SK-N-DZ (cell line): ENCODE measurements at regions not wholly inside any gene's neighbourhood (a gene's known extent, or its start where the extent isn't known, plus 50 kb on each side); places are given as distances from the start of the nearest gene placed in this dataset.
A peak's percentile ranks its signal among the peaks of the same experiment; 100 is the strongest.

Source experiments
- DNase-seq: peaks from one replicate; pipeline ENCODE4 v3.0.0-alpha.2; 2015; ENCODE audit warnings: low spot score

GRCh38 chr5:107263387-107264018 lies 407.2 kb downstream of the EFNA5 start:
- no peak for DNase-seq

GRCh38 chr5:107257885-107258520 lies 412.7 kb downstream of the EFNA5 start:
- DNase-seq: no peak

- peak; percentile 96 for DNase-seq
Measured at GRCh38 chr5:107254902-107255234, 415.9 kb downstream of the EFNA5 start.

GRCh38 chr5:107254214-107254901 lies 416.4 kb downstream of the EFNA5 start:
- no peak for DNase-seq

- DNase-seq: no peak
Measured at GRCh38 chr5:107253246-107253645, 417.5 kb downstream of the EFNA5 start.

GRCh38 chr5:107251151-107251550 lies 419.6 kb downstream of the EFNA5 start:
- DNase-seq: no peak

GRCh38 chr5:107248066-107248695 lies 422.6 kb downstream of the EFNA5 start:
- no peak for DNase-seq

- no peak for DNase-seq
Measured at GRCh38 chr5:107247427-107247826, 423.3 kb downstream of the EFNA5 start.

- DNase-seq: no peak
Measured at GRCh38 chr5:107243220-107243579, 427.5 kb downstream of the EFNA5 start.

- DNase-seq: no peak
Measured at GRCh38 chr5:107242411-107243219, 428.1 kb downstream of the EFNA5 start.

- no peak for DNase-seq
Measured at GRCh38 chr5:107241841-107242240, 428.9 kb downstream of the EFNA5 start.

- no peak for DNase-seq
Measured at GRCh38 chr5:107235167-107235566, 435.6 kb downstream of the EFNA5 start.

GRCh38 chr5:107232788-107233187 lies 437.9 kb downstream of the EFNA5 start:
- no peak for DNase-seq

GRCh38 chr5:107232293-107232692 lies 438.4 kb downstream of the EFNA5 start:
- no peak for DNase-seq

GRCh38 chr5:107231191-107231590 lies 439.5 kb downstream of the EFNA5 start:
- no peak for DNase-seq

GRCh38 chr5:107230367-107230766 lies 440.4 kb downstream of the EFNA5 start:
- no peak for DNase-seq

- DNase-seq: no peak
Measured at GRCh38 chr5:107228226-107228625, 442.5 kb downstream of the EFNA5 start.

- no peak for DNase-seq
Measured at GRCh38 chr5:107224272-107224671, 446.5 kb downstream of the EFNA5 start.

GRCh38 chr5:107223066-107223465 lies 447.7 kb downstream of the EFNA5 start:
- no peak for DNase-seq

GRCh38 chr5:107219993-107220392 lies 450.7 kb downstream of the EFNA5 start:
- no peak for DNase-seq

- no peak for DNase-seq
Measured at GRCh38 chr5:107218457-107219193, 452.1 kb downstream of the EFNA5 start.
